ENCODE measurements at regions not wholly inside any gene's neighbourhood (a gene's known extent, or its start where the extent isn't known, plus 50 kb on each side); places are given as distances from the start of the nearest gene placed in this dataset.

- DNase-seq = no peak
Observed at GRCh38 chr2:168340931-168341330, 93.5 kb upstream of the STK39 start.

- DNase-seq = no peak
Observed at GRCh38 chr2:168343586-168343985, 96.2 kb upstream of the STK39 start.

GRCh38 chr2:168344706-168345105 is 97.3 kb upstream of the STK39 start:
- no peak for DNase-seq

GRCh38 chr2:168345601-168346000 is 98.2 kb upstream of the STK39 start:
- no peak for DNase-seq

- DNase-seq = peak; percentile 56 to 76
Observed at GRCh38 chr2:168346725-168347477, 99.5 kb upstream of the STK39 start.

- peak; percentile 4 to 65 for DNase-seq
Observed at GRCh38 chr2:168348076-168348475, 100.7 kb upstream of the STK39 start.

GRCh38 chr2:168350380-168350779 is 103.0 kb upstream of the STK39 start:
- DNase-seq = no peak

- DNase-seq = no peak
Observed at GRCh38 chr2:168353251-168353650, 102.8 kb upstream of the CERS6 start.

- DNase-seq = no peak
Observed at GRCh38 chr2:168354499-168354898, 101.6 kb upstream of the CERS6 start.

- DNase-seq = no peak
Observed at GRCh38 chr2:168355121-168355520, 101.0 kb upstream of the CERS6 start.

- no peak for DNase-seq
Observed at GRCh38 chr2:168355779-168356476, 100.1 kb upstream of the CERS6 start.

- DNase-seq = no peak
Observed at GRCh38 chr2:168356477-168356835, 99.6 kb upstream of the CERS6 start.

GRCh38 chr2:168357797-168358472 is 98.1 kb upstream of the CERS6 start:
- DNase-seq = no peak

GRCh38 chr2:168359082-168359481 is 97.0 kb upstream of the CERS6 start:
- DNase-seq = no peak

GRCh38 chr2:168363347-168364092 is 92.6 kb upstream of the CERS6 start:
- DNase-seq = no peak

GRCh38 chr2:168365094-168365621 is 90.9 kb upstream of the CERS6 start:
- DNase-seq = no peak

GRCh38 chr2:168369031-168369430 is 87.0 kb upstream of the CERS6 start:
- DNase-seq = no peak

GRCh38 chr2:168371273-168372019 is 84.6 kb upstream of the CERS6 start:
- no peak for DNase-seq

GRCh38 chr2:168373468-168373867 is 82.6 kb upstream of the CERS6 start:
- DNase-seq = no peak

GRCh38 chr2:168375195-168375798 is 80.8 kb upstream of the CERS6 start:
- no peak for DNase-seq

GRCh38 chr2:168378960-168379669 is 77.0 kb upstream of the CERS6 start:
- DNase-seq = no peak

Data from NCI-H446 (cell line).